Heart left ventricle (tissue), 13 donors: ENCODE measurements at regions not wholly inside any gene's neighbourhood (a gene's known extent, or its start where the extent isn't known, plus 50 kb on each side); places are given as distances from the start of the nearest gene placed in this dataset.

Experiments used
- CTCF ChIP-seq, 12 donors: fragments of 200-600 bp; sonication (generic) in 4 of 12; IDR thresholded peaks; one replicate each; pipeline versions ENCODE4 v1.5.0 to v1.8.0; 2018 to 2022; ENCODE audit warnings: antibody characterized with exemption in 12 of 12, mild to moderate bottlenecking in 5 of 12
- POLR2A ChIP-seq, 2 donors: fragments of 450-650 bp; IDR thresholded peaks; one replicate each; pipeline ENCODE4 v1.6.1; 2017; ENCODE audit warnings: antibody characterized with exemption in 2 of 2, mild to moderate bottlenecking in 2 of 2, moderate library complexity in 2 of 2
- donor health status: ischemic (EF 13 %, LVEDD 7.1; RV severe dilation, severe dysfunction).
- donor health status: DM: no; HTN: yes; CAD: no.
- donor health status: DM: no; HTN: no; CAD: no.
- donor health status: ischemic (EF 25% LVEDD 6.9; RV normal size, moderate dysfunction).
- donor health status: ischemic (EF 25% LVEDD 5.7; RV mildly dilated, moderate dysfunction).
- donor health status: ischemic (EF 35%, LVEDD 5.7; RV mildly dilated, moderate dysfunction).
- donor health status: nonischemic (EF 11% LVEDD 7.7; RV severe dilation, severe dysfunction).
- donor health status: DM: yes; HTN: yes; CAD: no.
- donor health status: PGD.
- donor health status: ischemic (EF 29% LVEDD 5.4; RV normal size, mild dysfunction).
- donor health status: nonischemic (EF 23%, LVEDD 6.1; RV moderate dilation, normal function).

GRCh38 chr1:209383422-209383821, 200.1 kb upstream of the CAMK1G start:
- TF ChIP-seq POLR2A (IDR thresholded peaks at IDR 0.05) (no peak), CTCF (IDR thresholded peaks at IDR 0.05) (no peak)
